Activated effector memory CD4-positive, alpha-beta T cell treated with anti-CD3 and anti-CD28 coated beads, Interleukin-2, amount 50 U/mL, for 16 hours (primary cell): ENCODE measurements at regions not wholly inside any gene's neighbourhood (a gene's known extent, or its start where the extent isn't known, plus 50 kb on each side); places are given as distances from the start of the nearest gene placed in this dataset.
"Not testable (repeated sequence)": the region's sequence is repeated elsewhere in the genome, so short reads cannot be mapped to it uniquely, and the experiment has no call there.

Experiments used
- DNase-seq: peaks from one replicate; pipeline ENCODE4 v3.0.0-alpha.2; 2020

GRCh38 chr10:64038107-64038506, 516.9 kb downstream of the REEP3 start:
- DNase-seq, result no peak

DNA sequence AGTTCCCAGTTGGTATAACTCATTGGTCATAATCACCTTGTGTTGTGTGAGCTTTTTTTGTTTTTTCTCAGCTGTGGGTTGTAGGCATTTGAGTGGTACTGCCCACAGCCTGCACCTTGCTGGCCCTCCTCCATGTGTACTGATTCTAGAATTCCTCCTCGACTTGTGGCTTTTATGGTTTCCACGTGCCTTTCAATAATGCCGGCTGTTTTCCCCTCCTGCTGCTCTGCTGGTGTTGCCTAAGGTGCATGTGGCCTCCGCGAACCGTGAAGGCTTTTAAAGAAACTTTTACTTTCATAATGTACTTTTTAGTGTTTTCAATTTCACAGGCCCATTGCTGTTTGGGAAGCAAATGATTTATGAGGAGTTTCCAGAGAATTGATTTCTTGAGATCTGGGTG, 518.0 kb downstream of the REEP3 start:
- DNase-seq, result no peak

GRCh38 chr10:64040781-64041180, 519.6 kb downstream of the REEP3 start:
- no peak for DNase-seq

DNA sequence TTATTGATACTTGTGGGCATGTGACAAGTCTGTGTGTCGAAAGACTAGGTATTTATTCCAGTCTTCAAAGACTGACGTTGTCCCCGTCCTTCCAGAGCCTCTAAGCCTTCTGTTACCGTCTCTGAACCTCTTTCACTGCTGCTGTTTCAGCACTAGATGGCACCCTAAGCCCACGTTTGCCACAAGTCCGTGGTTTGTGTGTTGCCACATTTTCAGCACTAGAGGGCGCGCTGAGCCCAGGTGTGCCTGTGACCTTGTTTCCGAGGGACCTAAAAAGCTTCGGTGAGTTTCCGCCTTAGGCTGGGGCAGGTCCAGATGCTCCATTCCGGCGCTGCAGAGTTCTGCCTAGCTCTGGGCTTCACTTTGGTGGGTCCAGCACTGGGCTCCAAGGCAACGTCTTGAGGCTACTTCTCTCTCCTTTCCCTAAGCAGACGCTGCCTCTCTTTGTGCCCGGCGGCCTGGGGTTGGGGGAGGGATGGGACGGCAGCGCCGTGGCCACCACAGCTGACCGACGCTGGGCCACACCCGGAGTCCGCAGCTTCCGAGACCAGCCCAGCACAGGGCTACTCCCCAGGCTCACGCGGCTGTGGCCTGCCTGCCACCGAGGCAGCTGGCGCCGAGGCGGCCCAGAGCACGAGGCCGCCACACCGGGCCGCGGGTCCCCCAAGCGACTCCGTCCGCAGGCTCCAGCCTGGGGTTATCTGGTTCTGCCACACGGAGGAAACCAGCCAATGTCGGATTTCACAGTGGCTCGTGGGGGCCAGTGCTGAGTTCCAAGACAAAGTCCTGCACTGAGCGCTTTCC, 520.2 kb downstream of the REEP3 start:
- peak; percentile 91 for DNase-seq

DNA sequence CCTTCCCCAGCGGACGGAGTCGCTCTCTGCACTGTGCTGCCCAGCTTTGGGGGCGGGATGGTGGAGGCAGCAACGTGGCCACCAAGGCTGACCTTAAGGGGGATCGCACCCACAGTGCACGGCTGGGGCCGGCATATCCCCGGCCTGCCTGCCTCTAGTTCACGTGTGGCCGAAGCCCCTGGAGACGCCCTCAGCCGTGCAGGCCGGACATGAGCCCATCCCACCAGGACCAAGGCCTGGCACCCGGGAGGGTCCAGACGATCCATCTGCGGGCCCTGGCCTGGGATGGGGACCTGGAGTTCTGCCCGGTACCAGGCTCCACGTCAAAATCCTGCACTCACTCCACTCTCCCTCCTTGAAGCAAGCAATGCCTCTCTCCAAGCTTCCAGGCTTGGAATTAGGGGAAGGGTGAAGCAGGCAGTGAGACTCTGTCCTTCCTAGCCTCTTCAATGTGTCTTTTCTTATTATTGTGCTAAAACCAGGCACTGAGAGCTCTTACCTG, 520.8 kb downstream of the REEP3 start:
- DNase-seq, result no peak

DNA sequence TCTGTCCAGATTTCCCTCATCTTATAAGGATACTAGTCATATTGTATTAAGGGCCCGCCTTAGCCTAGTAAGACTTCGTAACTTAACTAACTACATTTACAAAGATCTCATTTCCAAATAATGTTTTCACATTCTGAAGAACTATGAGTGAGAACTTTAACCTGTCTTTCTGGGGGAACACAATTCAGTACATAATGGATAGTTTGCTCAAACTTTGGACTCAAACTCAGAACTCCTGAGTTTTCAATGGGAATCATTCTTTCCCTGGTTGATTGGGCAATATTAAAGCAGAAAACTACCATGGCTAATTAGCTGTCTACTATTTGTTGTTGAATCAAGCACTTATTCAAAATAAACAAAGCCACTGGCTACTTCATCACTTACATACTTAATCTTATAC, 522.9 kb downstream of the REEP3 start:
- DNase-seq, result no peak

GRCh38 chr10:64044957-64045632, 523.9 kb downstream of the REEP3 start:
- DNase-seq, result not testable (repeated sequence)

DNA sequence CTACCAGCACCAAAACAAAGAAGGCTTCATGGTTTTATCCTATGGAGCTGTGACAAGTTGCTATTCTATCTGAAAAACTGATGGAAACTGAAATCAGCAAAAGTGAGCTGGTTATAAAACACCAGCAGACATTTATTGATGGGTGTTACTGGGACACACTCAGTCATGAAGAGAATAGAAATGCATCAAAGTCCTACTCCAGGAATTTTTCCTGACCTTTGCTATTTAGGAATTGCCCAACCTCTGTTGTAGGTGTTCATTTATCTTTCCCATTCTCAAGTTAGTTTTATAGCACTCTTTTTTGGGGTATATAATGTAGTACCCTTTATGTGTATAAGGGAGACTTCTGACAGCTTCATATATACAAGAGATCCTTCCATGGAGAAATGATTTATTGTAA, 533.2 kb downstream of the REEP3 start:
- DNase-seq, result no peak

DNA sequence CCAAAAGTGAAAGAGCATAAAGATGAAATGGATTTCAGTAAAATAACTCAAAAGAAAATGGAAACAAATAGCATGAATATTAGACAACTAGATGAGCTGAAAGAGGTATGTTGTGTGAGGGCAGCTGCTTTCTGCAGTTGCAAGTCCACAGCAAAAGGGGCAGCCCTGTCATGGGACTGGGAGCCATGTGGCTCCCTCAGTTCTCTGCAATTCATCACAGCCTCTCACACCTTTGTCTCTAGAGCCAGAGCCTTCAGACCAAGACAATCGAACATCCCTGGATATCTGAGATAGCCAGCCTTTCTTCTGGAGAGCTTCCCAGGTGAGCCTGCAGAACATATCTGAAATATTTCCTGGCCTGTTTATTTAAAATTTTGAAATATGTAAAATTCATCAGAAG, 538.7 kb downstream of the REEP3 start:
- DNase-seq, result no peak

GRCh38 chr10:64060389-64060788, 539.2 kb downstream of the REEP3 start:
- no peak for DNase-seq

- no peak for DNase-seq
These were observed 541.6 kb downstream of the REEP3 start for GRCh38 chr10:64062793-64063192.

DNA sequence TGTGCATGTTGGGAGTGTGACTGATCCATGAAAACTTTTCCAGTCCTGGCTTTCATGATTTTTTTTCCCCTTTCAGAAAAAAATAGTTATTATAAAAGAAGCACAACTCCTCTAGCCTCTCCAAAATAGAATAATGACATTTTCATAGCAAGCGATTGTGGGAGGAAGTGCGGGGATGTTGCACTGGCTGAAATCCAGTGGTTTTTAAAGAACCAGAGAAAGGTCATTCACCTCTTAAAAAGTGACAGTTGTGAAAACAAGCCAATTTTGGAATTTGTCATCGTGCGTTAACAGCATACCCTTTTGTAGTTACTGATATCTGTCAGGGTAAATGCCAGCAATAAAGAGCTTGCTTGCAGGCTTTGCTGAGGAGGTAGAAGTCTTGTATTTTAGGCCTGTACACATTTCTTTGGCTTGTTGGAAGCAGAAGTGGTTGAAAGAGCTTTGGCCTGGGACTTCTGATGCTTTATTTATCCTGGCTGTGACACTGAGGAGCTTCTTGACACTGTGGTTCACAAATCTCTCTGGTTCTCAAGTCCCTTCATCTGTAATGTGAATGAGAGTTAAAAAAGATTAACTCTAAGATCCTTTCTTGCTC, 545.9 kb downstream of the REEP3 start:
- no peak for DNase-seq

- no peak for DNase-seq
These were observed 546.7 kb downstream of the REEP3 start for GRCh38 chr10:64067859-64068258.

GRCh38 chr10:64070241-64070640, 549.0 kb downstream of the REEP3 start:
- no peak for DNase-seq

GRCh38 chr10:64071218-64071617, 550.0 kb downstream of the REEP3 start:
- no peak for DNase-seq

GRCh38 chr10:64075604-64076003, 554.4 kb downstream of the REEP3 start:
- no peak for DNase-seq

DNA sequence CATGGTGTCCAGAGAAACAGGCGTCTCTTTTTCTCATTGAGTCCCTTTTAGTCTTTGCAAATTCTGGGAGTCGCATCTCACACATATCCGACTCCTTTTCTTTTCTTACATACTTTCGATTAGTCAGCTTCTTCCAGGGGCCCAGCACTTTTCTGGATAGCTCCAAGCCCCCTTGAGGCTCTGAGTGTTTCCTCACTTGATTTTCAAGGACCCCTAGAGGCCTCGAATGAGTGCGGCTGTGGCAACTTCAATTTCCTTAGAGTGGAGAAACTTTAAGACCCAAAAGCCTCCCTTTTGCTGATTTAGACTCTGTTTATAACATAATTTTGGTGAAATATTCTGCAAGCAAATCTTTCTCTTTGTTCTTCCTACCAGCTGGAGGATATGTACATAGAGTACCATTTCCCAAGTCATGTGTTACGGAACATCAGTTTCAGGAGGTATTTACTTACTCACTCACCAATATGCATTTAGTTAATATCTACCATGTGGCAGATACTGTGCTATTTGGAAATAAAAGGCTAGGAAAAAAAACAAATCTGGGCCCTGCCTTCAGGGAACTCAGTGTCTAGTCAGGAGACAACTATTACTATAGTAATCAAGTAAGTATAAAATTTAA, 555.2 kb downstream of the REEP3 start:
- DNase-seq, result no peak

DNA sequence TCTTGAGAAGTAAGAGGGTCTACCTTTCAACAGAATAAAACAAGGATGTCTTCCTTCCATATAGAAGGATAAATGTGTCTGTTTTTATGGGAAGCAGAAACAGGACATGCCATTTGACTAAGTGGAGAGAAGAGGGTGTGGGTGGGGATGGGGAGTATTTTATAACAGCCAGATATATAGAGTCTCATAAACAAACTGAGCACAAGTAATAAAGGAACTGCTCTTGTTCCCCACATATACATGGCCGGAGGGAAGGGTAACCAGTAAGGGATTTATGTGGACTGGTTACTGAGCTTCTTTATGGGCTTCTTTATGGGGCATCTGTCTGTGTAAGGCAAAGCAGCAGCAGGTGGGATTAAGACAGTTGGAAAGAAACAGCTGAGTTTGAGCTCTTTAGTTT, 558.1 kb downstream of the REEP3 start:
- DNase-seq, result no peak

- no peak for DNase-seq
These were observed 558.9 kb downstream of the REEP3 start for GRCh38 chr10:64080071-64080470.

DNA sequence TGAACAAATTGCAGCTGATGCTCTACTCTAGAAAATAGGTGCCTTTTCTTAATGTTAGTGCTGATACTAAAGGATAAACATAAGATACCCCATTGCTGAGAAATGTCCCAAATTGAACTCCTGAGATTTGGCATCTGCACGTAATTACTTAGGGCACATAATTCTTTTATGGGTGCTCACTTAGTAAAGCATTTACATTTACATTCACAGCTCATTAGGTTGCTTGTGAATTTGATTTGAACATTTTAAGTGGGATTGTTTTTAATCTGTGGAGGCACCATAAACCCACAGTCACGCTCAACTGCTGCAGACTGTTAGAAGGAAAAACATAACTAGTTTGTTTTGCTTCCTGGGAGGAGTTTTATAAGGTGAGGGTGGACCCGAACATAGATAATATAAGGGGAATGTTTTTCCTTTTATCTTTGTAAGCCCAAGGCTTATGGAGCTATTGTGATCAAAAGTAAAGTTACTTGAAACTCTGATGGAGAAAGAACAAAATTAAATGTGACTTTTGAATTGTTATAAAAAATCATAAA, 560.8 kb downstream of the REEP3 start:
- no peak for DNase-seq

GRCh38 chr10:64086083-64086767, 565.0 kb downstream of the REEP3 start:
- no peak for DNase-seq

DNA sequence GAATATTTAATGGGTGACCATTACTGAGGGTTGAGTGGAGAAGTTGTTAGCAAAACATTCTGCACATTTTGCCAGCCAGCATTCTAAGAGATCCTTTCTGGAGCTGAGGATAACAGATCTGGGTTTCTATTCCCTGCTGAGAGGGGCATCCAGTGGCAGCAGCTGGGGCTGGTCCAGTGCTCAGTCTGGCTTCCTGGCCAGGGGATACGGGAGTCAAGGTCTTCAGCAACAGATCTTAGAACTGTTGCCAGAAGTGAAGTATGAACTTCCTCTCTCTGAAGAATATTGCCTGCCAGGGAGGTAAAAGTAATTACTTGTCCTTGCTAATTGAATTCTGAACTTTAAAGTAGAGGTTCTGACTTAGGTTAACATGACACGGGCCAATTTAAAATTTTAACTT, 568.4 kb downstream of the REEP3 start:
- no peak for DNase-seq

GRCh38 chr10:64090865-64091264, 569.7 kb downstream of the REEP3 start:
- no peak for DNase-seq
